OCI-LY7 (cell line): ENCODE measurements at regions not wholly inside any gene's neighbourhood (a gene's known extent, or its start where the extent isn't known, plus 50 kb on each side); places are given as distances from the start of the nearest gene placed in this dataset.

ENCODE experiments used
- BruUV-seq: library from RNA; stranded (reverse); fragments of 400-500 nt; replicated peaks from 2 replicates; lab custom pipeline; 2021; lab: Mats Ljungman, UMichigan
- CTCF ChIA-PET: fragments of 300-600 bp; sonication (Branson Sonifier 250); formaldehyde crosslinking; loops from one replicate; lab custom pipeline; 2022; ENCODE audit warnings: antibody characterized with exemption; ENCODE audit not compliant: unreplicated experiment; lab: Charles Lee
- POLR2A ChIA-PET: fragments of 300-600 bp; sonication (Branson Sonifier 250); formaldehyde crosslinking; loops from one replicate; lab custom pipeline; 2022; ENCODE audit warnings: antibody characterized with exemption; lab: Charles Lee
- DNase-seq: peaks from one replicate; pipeline ENCODE4 v3.0.0-alpha.2; 2015; ENCODE audit warnings: low spot score
- H2AFZ ChIP-seq: fragments of 200-600 bp; sonication (generic), shearing (Covaris generic); 2 replicates; pipeline ENCODE4 v1.6.1; 2014; ENCODE audit warnings: mild to moderate bottlenecking, antibody characterized with exemption, low read length, moderate library complexity
- H3K27ac ChIP-seq: fragments of 200-600 bp; sonication (generic); 2 replicates; pipeline ENCODE4 v1.5.1; 2014; ENCODE audit warnings: mixed run types, low read depth, mild to moderate bottlenecking, moderate library complexity, low read length, inconsistent platforms; ENCODE audit not compliant: poor library complexity, severe bottlenecking
- H3K36me3 ChIP-seq: fragments of 200-600 bp; sonication (generic); 2 replicates; pipeline ENCODE4 v1.6.1; 2014; ENCODE audit warnings: mild to moderate bottlenecking, antibody characterized with exemption, low read length, moderate library complexity, mixed read lengths; ENCODE audit not compliant: insufficient read depth
- H3K4me1 ChIP-seq: fragments of 200-600 bp; sonication (generic); 2 replicates; pipeline ENCODE4 v1.5.1; 2014; ENCODE audit warnings: mild to moderate bottlenecking, low read length; ENCODE audit not compliant: insufficient read depth, poor library complexity, severe bottlenecking
- H3K4me2 ChIP-seq: fragments of 200-600 bp; sonication (generic); 2 replicates; pipeline ENCODE4 v1.6.1; 2014; ENCODE audit warnings: mild to moderate bottlenecking, low read length
- H3K4me3 ChIP-seq: fragments of 200-600 bp; sonication (generic); 2 replicates; pipeline ENCODE4 v1.5.1; 2014; ENCODE audit warnings: mild to moderate bottlenecking, low read depth, low read length; ENCODE audit not compliant: poor library complexity, severe bottlenecking
- H3K79me2 ChIP-seq: fragments of 200-600 bp; sonication (generic); 2 replicates; pipeline ENCODE4 v1.6.1; 2016; ENCODE audit warnings: low read depth, mild to moderate bottlenecking, low read length, moderate library complexity, mixed read lengths; ENCODE audit not compliant: insufficient read depth
- H3K9me2 ChIP-seq: fragments of 200-600 bp; sonication (generic); 2 replicates; pipeline ENCODE4 v1.6.1; 2016; ENCODE audit warnings: mild to moderate bottlenecking, low read length, mixed read lengths; ENCODE audit not compliant: insufficient read depth
- H3K9me3 ChIP-seq: fragments of 200-600 bp; sonication (generic); 2 replicates; pipeline ENCODE4 v1.6.1; 2014; ENCODE audit warnings: mild to moderate bottlenecking, mixed run types, low read length, mixed read lengths
- H4K20me1 ChIP-seq: fragments of 200-600 bp; sonication (generic); 2 replicates; pipeline ENCODE4 v1.6.1; 2014; ENCODE audit warnings: mild to moderate bottlenecking, antibody characterized with exemption, low read length, moderate library complexity, mixed read lengths; ENCODE audit not compliant: insufficient read depth
- EZH2phosphoT487 ChIP-seq: fragments of 200-600 bp; sonication (generic); IDR thresholded peaks from 2 replicates; pipeline ENCODE4 v1.6.1; 2018; ENCODE audit warnings: low read depth, borderline replicate concordance, mild to moderate bottlenecking, mixed run types, antibody characterized with exemption, low read length, moderate library complexity, mixed read lengths
- intact Hi-C: fragments of 100-400 bp; cut with micrococcal nuclease; formaldehyde crosslinking; loops from one replicate; pipeline ENCODE4 v1.10.0; 2022; ENCODE audit not compliant: unreplicated experiment
- TF ChIP-seq, protein P1 (sequence below): fragments of 200-600 bp; sonication (generic); conservative IDR thresholded peaks from 2 replicates; pipeline ENCODE4 v1.5.1; 2014; ENCODE audit warnings: mild to moderate bottlenecking, antibody characterized with exemption, low read length, moderate library complexity, mixed read lengths

- no peak overlapping the region for H3K4me3 ChIP-seq
- no peaks in the 10 kb centered on the region for H3K36me3 ChIP-seq
- TF ChIP-seq, protein P1, sequence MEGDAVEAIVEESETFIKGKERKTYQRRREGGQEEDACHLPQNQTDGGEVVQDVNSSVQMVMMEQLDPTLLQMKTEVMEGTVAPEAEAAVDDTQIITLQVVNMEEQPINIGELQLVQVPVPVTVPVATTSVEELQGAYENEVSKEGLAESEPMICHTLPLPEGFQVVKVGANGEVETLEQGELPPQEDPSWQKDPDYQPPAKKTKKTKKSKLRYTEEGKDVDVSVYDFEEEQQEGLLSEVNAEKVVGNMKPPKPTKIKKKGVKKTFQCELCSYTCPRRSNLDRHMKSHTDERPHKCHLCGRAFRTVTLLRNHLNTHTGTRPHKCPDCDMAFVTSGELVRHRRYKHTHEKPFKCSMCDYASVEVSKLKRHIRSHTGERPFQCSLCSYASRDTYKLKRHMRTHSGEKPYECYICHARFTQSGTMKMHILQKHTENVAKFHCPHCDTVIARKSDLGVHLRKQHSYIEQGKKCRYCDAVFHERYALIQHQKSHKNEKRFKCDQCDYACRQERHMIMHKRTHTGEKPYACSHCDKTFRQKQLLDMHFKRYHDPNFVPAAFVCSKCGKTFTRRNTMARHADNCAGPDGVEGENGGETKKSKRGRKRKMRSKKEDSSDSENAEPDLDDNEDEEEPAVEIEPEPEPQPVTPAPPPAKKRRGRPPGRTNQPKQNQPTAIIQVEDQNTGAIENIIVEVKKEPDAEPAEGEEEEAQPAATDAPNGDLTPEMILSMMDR = no peak
- no peak for TF ChIP-seq EZH2phosphoT487
- H3K4me2 ChIP-seq = no peak overlapping the region
- no peak for DNase-seq
- CTCF ChIA-PET = no interaction called here
- H4K20me1 ChIP-seq = no peaks in the 10 kb centered on the region
- H2AFZ ChIP-seq = no peak overlapping the region
- H3K9me3 ChIP-seq = no peaks in the 10 kb centered on the region
- BruUV-seq = no TSS peak
- POLR2A ChIA-PET = no interaction called here
- no peaks in the 10 kb centered on the region for H3K4me1 ChIP-seq
- no peaks in the 10 kb centered on the region for H3K79me2 ChIP-seq
- no peaks in the 10 kb centered on the region for H3K9me2 ChIP-seq
- intact Hi-C loops = no loop called here
- H3K27ac ChIP-seq = no peak overlapping the region
Measured at GRCh38 chr21:28654406-28654805, 338.3 kb downstream of the LTN1 start.

GRCh38 chr21:28644762-28645161 is 347.9 kb downstream of the LTN1 start:
- H3K27ac ChIP-seq = no peak overlapping the region
- H2AFZ ChIP-seq = no peak overlapping the region
- ChIA-PET CTCF (no interaction called here), POLR2A (no interaction called here)
- intact Hi-C loops = no loop called here
- H4K20me1 ChIP-seq = no peaks in the 10 kb centered on the region
- no peak for DNase-seq
- H3K4me2 ChIP-seq = no peak overlapping the region
- no TSS peak for BruUV-seq
- TF ChIP-seq, protein P1 = no peak
- no peak for TF ChIP-seq EZH2phosphoT487
- H3K9me2 ChIP-seq = no peaks in the 10 kb centered on the region
- no peaks in the 10 kb centered on the region for H3K9me3 ChIP-seq
- H3K79me2 ChIP-seq = no peaks in the 10 kb centered on the region
- H3K4me3 ChIP-seq = no peak overlapping the region
- no peaks in the 10 kb centered on the region for H3K4me1 ChIP-seq
- H3K36me3 ChIP-seq = no peaks in the 10 kb centered on the region

DNA sequence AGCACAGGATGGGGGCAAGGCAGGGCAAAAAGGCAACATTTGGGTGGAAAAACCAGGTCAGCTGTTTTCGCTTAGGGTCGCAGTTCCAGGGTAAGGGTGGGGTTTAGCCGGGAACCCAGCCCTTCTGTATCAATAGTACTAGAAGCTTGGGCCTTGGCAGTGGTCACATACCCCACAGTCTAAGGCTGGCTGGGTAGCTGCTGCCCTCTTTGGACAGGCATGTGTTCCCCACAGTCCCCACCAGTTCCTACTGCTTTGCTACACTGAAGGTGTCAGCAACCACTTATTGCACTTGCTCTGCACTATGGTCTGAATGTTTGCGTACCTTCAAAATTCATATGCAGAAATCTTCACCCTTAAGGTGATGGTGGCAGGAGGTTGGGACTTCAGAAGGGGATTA is 349.8 kb downstream of the LTN1 start:
- Histone ChIP-seq H3K9me3 (no peaks in the 10 kb centered on the region), H3K4me2 (no peak overlapping the region), H3K4me3 (no peak overlapping the region), H3K4me1 (no peaks in the 10 kb centered on the region), H3K27ac (no peak overlapping the region), H3K79me2 (no peaks in the 10 kb centered on the region), H3K9me2 (no peaks in the 10 kb centered on the region), H4K20me1 (no peaks in the 10 kb centered on the region), H2AFZ (no peak overlapping the region), H3K36me3 (no peaks in the 10 kb centered on the region)
- intact Hi-C loops = no loop called here
- ChIA-PET POLR2A (no interaction called here), CTCF (no interaction called here)
- no peak for DNase-seq
- TF ChIP-seq, protein P1 = no peak
- no peak for TF ChIP-seq EZH2phosphoT487
- BruUV-seq = no TSS peak
